ENCODE measurements at regions not wholly inside any gene's neighbourhood (a gene's known extent, or its start where the extent isn't known, plus 50 kb on each side); places are given as distances from the start of the nearest gene placed in this dataset.

- H3K4me3 ChIP-seq (ENCODE audit: low read length) = no peak overlapping the region
- no peaks in the 10 kb centered on the region for H3K9me3 ChIP-seq (ENCODE audit: low read length)
- no peak overlapping the region for H3K27ac ChIP-seq (ENCODE audit: low read length)
- H2AFZ ChIP-seq (ENCODE audit: low read depth, low read length) = no peak overlapping the region
- H3K79me2 ChIP-seq (replicated peaks; ENCODE audit: insufficient read depth, low read length) = no peaks in the 10 kb centered on the region
- no peaks in the 10 kb centered on the region for H3F3A ChIP-seq (ENCODE audit: insufficient read depth, low read length, poor library complexity, severe bottlenecking)
- no peak for TF ChIP-seq MXI1 (conservative IDR thresholded peaks at IDR 0.05; ENCODE audit: poor library complexity, severe bottlenecking)
- TF ChIP-seq EP300 (conservative IDR thresholded peaks at IDR 0.05; ENCODE audit: poor library complexity, severe bottlenecking) = no peak
- no peak for TF ChIP-seq SMC3 (conservative IDR thresholded peaks at IDR 0.05; ENCODE audit: poor library complexity)
- no peak for TF ChIP-seq RAD21 (conservative IDR thresholded peaks at IDR 0.05)
- TF ChIP-seq POLR2AphosphoS5 (IDR thresholded peaks at IDR 0.05) = no peak
- no peak for TF ChIP-seq TAF1 (IDR thresholded peaks at IDR 0.05; ENCODE audit: low read depth)
- TF ChIP-seq REST (IDR thresholded peaks at IDR 0.05; ENCODE audit: borderline replicate concordance) = no peak
- TF ChIP-seq EZH2 (IDR thresholded peaks at IDR 0.05; ENCODE audit: borderline replicate concordance, insufficient read depth, low read length, poor library complexity, severe bottlenecking) = no peak
- no peak for TF ChIP-seq CTCF (IDR thresholded peaks at IDR 0.05; ENCODE audit: poor library complexity, severe bottlenecking)
- H3K9ac ChIP-seq (ENCODE audit: low read length) = no peak overlapping the region
- H3K36me3 ChIP-seq (ENCODE audit: insufficient read depth, low read length) = no peaks in the 10 kb centered on the region
- H4K20me1 ChIP-seq (ENCODE audit: insufficient read depth) = no peaks in the 10 kb centered on the region
- H3K27me3 ChIP-seq (ENCODE audit: insufficient read depth, low read depth, low read length) = no peaks in the 10 kb centered on the region
- no peak overlapping the region for H3K4me2 ChIP-seq (ENCODE audit: low read length)
- no peaks in the 10 kb centered on the region for H3K9me2 ChIP-seq (ENCODE audit: insufficient read depth, low read length)
These were observed 81.2 kb upstream of the RAB3GAP2 start for GRCh38 chr1:220353229-220354012.

- Histone ChIP-seq H3F3A (ENCODE audit: insufficient read depth, low read length, poor library complexity, severe bottlenecking) (no peaks in the 10 kb centered on the region), H3K9ac (ENCODE audit: low read length) (no peak overlapping the region), H3K27ac (ENCODE audit: low read length) (no peak overlapping the region), H4K20me1 (ENCODE audit: insufficient read depth) (no peaks in the 10 kb centered on the region), H3K9me2 (ENCODE audit: insufficient read depth, low read length) (no peaks in the 10 kb centered on the region), H3K79me2 (replicated peaks; ENCODE audit: insufficient read depth, low read length) (no peaks in the 10 kb centered on the region), H3K4me2 (ENCODE audit: low read length) (no peak overlapping the region), H3K4me3 (ENCODE audit: low read length) (no peak overlapping the region), H3K36me3 (ENCODE audit: insufficient read depth, low read length) (no peaks in the 10 kb centered on the region), H2AFZ (ENCODE audit: low read depth, low read length) (no peak overlapping the region), H3K9me3 (ENCODE audit: low read length) (no peaks in the 10 kb centered on the region), H3K27me3 (ENCODE audit: insufficient read depth, low read depth, low read length) (no peaks in the 10 kb centered on the region)
- TF ChIP-seq RAD21 (conservative IDR thresholded peaks at IDR 0.05) (no peak), POLR2AphosphoS5 (IDR thresholded peaks at IDR 0.05) (no peak), REST (IDR thresholded peaks at IDR 0.05; ENCODE audit: borderline replicate concordance) (no peak), EP300 (conservative IDR thresholded peaks at IDR 0.05; ENCODE audit: poor library complexity, severe bottlenecking) (no peak), MXI1 (conservative IDR thresholded peaks at IDR 0.05; ENCODE audit: poor library complexity, severe bottlenecking) (no peak), EZH2 (IDR thresholded peaks at IDR 0.05; ENCODE audit: borderline replicate concordance, insufficient read depth, low read length, poor library complexity, severe bottlenecking) (no peak), CTCF (IDR thresholded peaks at IDR 0.05; ENCODE audit: poor library complexity, severe bottlenecking) (no peak), TAF1 (IDR thresholded peaks at IDR 0.05; ENCODE audit: low read depth) (no peak), SMC3 (conservative IDR thresholded peaks at IDR 0.05; ENCODE audit: poor library complexity) (no peak)
These were observed 76.0 kb upstream of the RAB3GAP2 start for GRCh38 chr1:220348211-220348610.
